ACC112 (cell line): ENCODE measurements at regions not wholly inside any gene's neighbourhood (a gene's known extent, or its start where the extent isn't known, plus 50 kb on each side); places are given as distances from the start of the nearest gene placed in this dataset.
A peak's percentile ranks its signal among the peaks of the same experiment; 100 is the strongest.

Experiments used
- H2AFZ ChIP-seq: fragments of 200-600 bp; sonication (generic); one replicate; pipeline ENCODE4 v1.6.0; 2017; ENCODE audit warnings: antibody characterized with exemption, low read length; ENCODE audit not compliant: unreplicated experiment
- H3K27ac ChIP-seq: fragments of 200-600 bp; sonication (generic); 2 replicates; pipeline ENCODE4 v1.5.1; 2014; ENCODE audit warnings: low read depth, mild to moderate bottlenecking, antibody characterized with exemption, low read length, moderate library complexity
- H3K27me3 ChIP-seq: fragments of 200-600 bp; sonication (generic); 2 replicates; pipeline ENCODE4 v1.6.1; 2014; ENCODE audit warnings: mild to moderate bottlenecking, antibody characterized with exemption, low read length, moderate library complexity, mixed read lengths; ENCODE audit not compliant: insufficient read depth
- H3K36me3 ChIP-seq: fragments of 200-600 bp; sonication (generic); 2 replicates; pipeline ENCODE4 v1.6.1; 2016; ENCODE audit warnings: mild to moderate bottlenecking, antibody characterized with exemption, low read length, moderate library complexity, mixed read lengths; ENCODE audit not compliant: insufficient read depth
- H3K4me1 ChIP-seq: fragments of 200-600 bp; sonication (generic); one replicate; pipeline ENCODE4 v1.6.1; 2016; ENCODE audit warnings: low read length, mixed read lengths; ENCODE audit not compliant: insufficient read depth, unreplicated experiment, control insufficient read depth
- H3K4me3 ChIP-seq: fragments of 200-600 bp; sonication (generic); 2 replicates; pipeline ENCODE4 v1.5.1; 2014; ENCODE audit warnings: mild to moderate bottlenecking, low read depth, low read length
- H3K79me2 ChIP-seq: fragments of 200-600 bp; sonication (generic); one replicate; pipeline ENCODE4 v1.6.0; 2016; ENCODE audit warnings: low read length; ENCODE audit not compliant: control insufficient read depth, unreplicated experiment, insufficient read depth

GRCh38 chrX:20529711-20530110, 263.0 kb upstream of the RPS6KA3 start:
- Histone ChIP-seq H2AFZ (no peak overlapping the region), H3K27ac (no peak overlapping the region), H3K4me3 (peak overlapping the region; percentile 71; the same call in 1 of the 2 replicates), H3K27me3 (peaks cover 24% of the 10 kb centered on the region), H3K4me1 (peaks cover 30% of the 10 kb centered on the region), H3K79me2 (no peaks in the 10 kb centered on the region), H3K36me3 (no peaks in the 10 kb centered on the region)

- Histone ChIP-seq H3K79me2 (no peaks in the 10 kb centered on the region), H3K27ac (no peak overlapping the region), H3K4me3 (0 out of 2 replicates have a peak overlapping the region, but pooled peaks have one; percentile 25), H3K36me3 (no peaks in the 10 kb centered on the region), H3K4me1 (peaks cover 30% of the 10 kb centered on the region), H2AFZ (peak overlapping the region; percentile 14), H3K27me3 (peaks cover 20% of the 10 kb centered on the region)
Measured at GRCh38 chrX:20529301-20529700, 262.6 kb upstream of the RPS6KA3 start.

- H3K79me2 ChIP-seq = no peaks in the 10 kb centered on the region
- H3K27ac ChIP-seq = no peak overlapping the region
- peak overlapping the region; percentile 73 for H3K4me3 ChIP-seq
- 0 out of 2 replicates have a peak, but pooled peaks cover 4% of the 10 kb centered on the region for H3K27me3 ChIP-seq
- no peaks in the 10 kb centered on the region for H3K36me3 ChIP-seq
- peaks cover 30% of the 10 kb centered on the region for H3K4me1 ChIP-seq
- H2AFZ ChIP-seq = no peak overlapping the region
Measured at GRCh38 chrX:20527558-20528011, 260.9 kb upstream of the RPS6KA3 start.

- Histone ChIP-seq H2AFZ (no peak overlapping the region), H3K27me3 (0 out of 2 replicates have a peak, but pooled peaks cover 4% of the 10 kb centered on the region), H3K4me3 (no peak overlapping the region), H3K79me2 (no peaks in the 10 kb centered on the region), H3K4me1 (peaks cover 30% of the 10 kb centered on the region), H3K27ac (no peak overlapping the region), H3K36me3 (no peaks in the 10 kb centered on the region)
Measured at GRCh38 chrX:20527041-20527440, 260.3 kb upstream of the RPS6KA3 start.

GRCh38 chrX:20523626-20524312, 257.1 kb upstream of the RPS6KA3 start:
- Histone ChIP-seq H3K79me2 (no peaks in the 10 kb centered on the region), H3K36me3 (no peaks in the 10 kb centered on the region), H3K4me3 (no peak overlapping the region), H3K4me1 (peaks cover 21% of the 10 kb centered on the region), H3K27ac (no peak overlapping the region), H2AFZ (no peak overlapping the region), H3K27me3 (no peaks in the 10 kb centered on the region)

- H2AFZ ChIP-seq = no peak overlapping the region
- H3K36me3 ChIP-seq = no peaks in the 10 kb centered on the region
- H3K27ac ChIP-seq = no peak overlapping the region
- H3K79me2 ChIP-seq = no peaks in the 10 kb centered on the region
- no peak overlapping the region for H3K4me3 ChIP-seq
- H3K27me3 ChIP-seq = no peaks in the 10 kb centered on the region
- H3K4me1 ChIP-seq = peaks cover 17% of the 10 kb centered on the region
Measured at GRCh38 chrX:20522420-20522819, 255.7 kb upstream of the RPS6KA3 start.

- no peaks in the 10 kb centered on the region for H3K27me3 ChIP-seq
- no peaks in the 10 kb centered on the region for H3K79me2 ChIP-seq
- no peaks in the 10 kb centered on the region for H3K36me3 ChIP-seq
- H3K4me3 ChIP-seq = no peak overlapping the region
- no peak overlapping the region for H3K27ac ChIP-seq
- H3K4me1 ChIP-seq = peaks cover 22% of the 10 kb centered on the region
- H2AFZ ChIP-seq = no peak overlapping the region
Measured at GRCh38 chrX:20521222-20521621, 254.5 kb upstream of the RPS6KA3 start.

GRCh38 chrX:20519826-20520225, 253.1 kb upstream of the RPS6KA3 start:
- Histone ChIP-seq H3K4me3 (no peak overlapping the region), H3K79me2 (no peaks in the 10 kb centered on the region), H2AFZ (no peak overlapping the region), H3K36me3 (no peaks in the 10 kb centered on the region), H3K27me3 (no peaks in the 10 kb centered on the region), H3K27ac (no peak overlapping the region), H3K4me1 (peaks cover 35% of the 10 kb centered on the region)

GRCh38 chrX:20519146-20519545, 252.4 kb upstream of the RPS6KA3 start:
- no peak overlapping the region for H3K4me3 ChIP-seq
- no peak overlapping the region for H2AFZ ChIP-seq
- no peaks in the 10 kb centered on the region for H3K79me2 ChIP-seq
- no peaks in the 10 kb centered on the region for H3K36me3 ChIP-seq
- H3K27ac ChIP-seq = no peak overlapping the region
- H3K27me3 ChIP-seq = no peaks in the 10 kb centered on the region
- peaks cover 41% of the 10 kb centered on the region for H3K4me1 ChIP-seq

GRCh38 chrX:20517565-20517964, 250.9 kb upstream of the RPS6KA3 start:
- Histone ChIP-seq H3K79me2 (no peaks in the 10 kb centered on the region), H3K4me1 (peaks cover 57% of the 10 kb centered on the region), H3K36me3 (no peaks in the 10 kb centered on the region), H3K27me3 (no peaks in the 10 kb centered on the region), H3K27ac (no peak overlapping the region), H3K4me3 (no peak overlapping the region), H2AFZ (no peak overlapping the region)

- Histone ChIP-seq H3K4me3 (peak overlapping the region; percentile 18; the same call in 1 of the 2 replicates), H3K27me3 (no peaks in the 10 kb centered on the region), H2AFZ (no peak overlapping the region), H3K79me2 (no peaks in the 10 kb centered on the region), H3K4me1 (peaks cover 59% of the 10 kb centered on the region), H3K27ac (peak overlapping the region; percentile 89), H3K36me3 (no peaks in the 10 kb centered on the region)
Measured at GRCh38 chrX:20515841-20516461, 249.2 kb upstream of the RPS6KA3 start.
